NCI-H2196 treated with DMSO at 0.1 percent for 48 hours (cell line): ENCODE measurements at regions not wholly inside any gene's neighbourhood (a gene's known extent, or its start where the extent isn't known, plus 50 kb on each side); places are given as distances from the start of the nearest gene placed in this dataset.

Experiments used
- DNase-seq: peaks from one replicate; lab custom pipeline; 2025; ENCODE audit not compliant: unreplicated experiment; lab: John Stamatoyannopoulos, UW

- DNase-seq, result no peak
Observed at GRCh38 chr1:69413129-69413528, 154.6 kb upstream of the LRRC7 start.

GRCh38 chr1:69414574-69414973 lies 153.1 kb upstream of the LRRC7 start:
- no peak for DNase-seq

DNA sequence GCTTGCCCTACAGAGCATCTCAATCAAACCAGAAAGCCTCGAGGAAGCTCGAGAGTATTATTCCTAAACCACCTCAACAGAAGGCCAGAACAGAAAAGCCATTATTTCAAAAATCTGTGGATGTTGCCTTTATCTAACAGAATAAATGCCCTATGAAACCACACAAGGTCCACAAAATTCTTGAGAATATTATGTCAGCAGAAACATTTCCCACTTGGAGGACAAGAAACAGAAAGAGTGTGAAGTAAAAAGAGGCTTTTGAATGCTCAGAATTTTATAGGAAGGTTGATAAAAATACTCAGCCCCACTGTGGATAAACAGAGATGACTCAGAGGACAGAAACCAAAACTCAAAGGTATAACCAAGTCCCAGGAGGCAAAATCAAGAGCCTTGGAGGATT lies 146.4 kb upstream of the LRRC7 start:
- no peak for DNase-seq

- no peak for DNase-seq
Observed at GRCh38 chr1:69425871-69426270, 141.9 kb upstream of the LRRC7 start.

GRCh38 chr1:69426401-69426800 lies 141.3 kb upstream of the LRRC7 start:
- no peak for DNase-seq

GRCh38 chr1:69433073-69433472 lies 134.6 kb upstream of the LRRC7 start:
- no peak for DNase-seq

- DNase-seq, result no peak
Observed at GRCh38 chr1:69436151-69436550, 131.6 kb upstream of the LRRC7 start.

DNA sequence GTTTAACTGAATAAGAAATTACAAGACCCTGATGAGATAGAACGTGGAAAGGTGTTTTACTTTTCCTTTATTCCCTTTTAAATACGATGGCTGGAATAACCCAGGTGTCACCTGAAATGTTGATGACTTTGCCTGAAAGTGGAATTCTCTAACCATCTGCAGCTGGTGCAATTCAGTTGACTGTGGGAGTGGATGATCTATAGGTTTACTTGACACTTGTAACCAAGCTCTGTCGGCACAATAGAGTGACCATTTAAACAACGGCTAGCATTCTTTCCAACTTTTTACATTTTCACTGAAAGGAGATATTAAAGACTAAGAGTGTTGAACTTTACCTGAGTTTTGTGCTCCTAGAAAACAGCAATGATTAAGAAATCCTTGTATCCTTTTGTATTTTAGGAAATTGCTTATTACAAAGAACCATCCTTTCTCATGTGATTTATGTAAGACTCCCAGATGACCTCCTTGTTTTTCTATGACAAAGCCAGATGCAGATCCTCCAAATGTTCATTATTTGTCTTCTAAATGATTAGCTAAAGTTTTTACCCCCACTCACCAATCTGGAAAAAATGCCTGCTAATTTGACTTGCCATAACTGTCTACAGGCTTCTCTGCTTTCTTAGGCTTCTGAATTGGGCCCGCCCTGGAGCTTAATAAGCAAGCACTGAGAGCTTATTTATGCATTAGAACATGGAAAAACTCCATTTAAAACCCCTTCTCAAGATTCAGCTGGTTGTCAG lies 129.5 kb upstream of the LRRC7 start:
- DNase-seq, result no peak

GRCh38 chr1:69441496-69441895 lies 126.2 kb upstream of the LRRC7 start:
- no peak for DNase-seq

- no peak for DNase-seq
Observed at GRCh38 chr1:69451196-69451595, 116.5 kb upstream of the LRRC7 start.

- no peak for DNase-seq
Observed at GRCh38 chr1:69455718-69456117, 112.0 kb upstream of the LRRC7 start.

DNA sequence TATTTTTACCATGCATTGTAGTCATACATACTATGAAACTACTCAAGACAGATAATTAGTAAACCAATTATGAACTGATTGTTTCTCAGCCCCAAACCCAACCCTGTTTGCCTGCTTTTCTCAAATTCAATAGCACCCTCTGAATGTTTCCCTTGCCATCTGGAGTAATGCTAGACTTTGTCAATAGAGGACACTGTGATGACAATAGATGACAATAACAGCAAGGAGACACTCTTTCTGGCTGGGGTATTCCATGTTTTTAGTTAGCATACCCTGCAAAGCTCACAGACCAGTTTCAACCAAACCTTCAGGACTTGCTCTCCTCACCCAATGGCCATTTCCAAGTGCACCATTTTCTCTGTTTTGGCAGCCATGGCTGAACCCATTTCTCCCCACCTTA lies 108.5 kb upstream of the LRRC7 start:
- no peak for DNase-seq

DNA sequence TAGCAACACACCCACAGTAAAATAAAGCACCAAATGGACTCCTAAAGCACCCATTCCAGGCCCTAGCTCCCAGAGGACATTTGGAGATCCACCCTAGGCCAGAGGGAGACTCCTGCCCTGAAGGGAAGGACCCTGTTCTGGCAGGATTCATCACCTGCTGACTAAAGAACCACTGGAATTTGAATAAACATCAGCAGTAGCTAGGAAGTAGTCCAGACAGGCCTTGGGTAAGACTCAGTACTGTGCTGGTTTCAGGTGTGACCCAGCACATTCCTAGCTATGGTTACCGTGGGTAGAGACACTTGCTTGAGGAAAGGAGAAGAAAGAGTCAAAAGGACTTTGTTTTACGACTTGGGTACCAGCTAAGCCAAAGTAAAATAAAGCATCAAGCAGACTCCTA lies 92.7 kb upstream of the LRRC7 start:
- no peak for DNase-seq

DNA sequence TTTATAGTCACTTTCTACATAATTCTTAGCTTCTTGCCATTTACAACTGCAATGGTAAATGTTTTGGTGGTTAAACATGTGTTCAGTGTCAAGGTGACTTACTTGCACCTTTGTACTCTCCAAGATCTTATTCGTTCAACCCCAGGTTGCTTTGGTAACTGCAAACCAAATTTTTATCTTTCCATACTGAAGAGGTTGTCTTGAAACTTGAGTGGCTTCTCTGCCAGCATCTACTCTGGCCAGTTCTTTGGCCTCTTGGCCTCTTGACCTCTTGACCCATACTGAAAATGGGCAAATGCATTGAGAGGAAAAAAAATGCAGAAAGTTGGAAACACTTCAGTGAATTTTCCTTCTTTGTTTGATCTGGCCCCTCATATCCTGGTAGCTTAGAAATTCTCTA lies 88.0 kb upstream of the LRRC7 start:
- no peak for DNase-seq

- no peak for DNase-seq
Observed at GRCh38 chr1:69483246-69483645, 84.5 kb upstream of the LRRC7 start.

- no peak for DNase-seq
Observed at GRCh38 chr1:69485616-69486015, 82.1 kb upstream of the LRRC7 start.

DNA sequence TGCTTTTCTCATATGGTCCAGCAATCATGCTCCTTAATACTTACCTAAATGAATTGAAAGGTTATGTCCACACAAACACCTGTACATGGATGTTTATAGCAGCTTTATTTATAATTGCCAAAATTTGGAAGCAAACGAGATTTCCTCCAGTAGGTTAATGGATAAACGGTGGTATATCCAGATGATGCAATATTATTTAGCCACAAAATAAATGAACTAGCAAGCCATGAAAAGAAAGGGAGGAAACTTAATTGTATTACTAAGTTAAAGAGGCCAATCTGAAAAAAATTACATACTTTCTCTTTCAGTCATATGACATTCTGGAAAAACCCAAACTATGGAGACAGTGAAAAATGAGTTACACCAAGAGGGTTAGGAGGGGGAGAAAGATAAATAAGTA lies 76.3 kb upstream of the LRRC7 start:
- no peak for DNase-seq

DNA sequence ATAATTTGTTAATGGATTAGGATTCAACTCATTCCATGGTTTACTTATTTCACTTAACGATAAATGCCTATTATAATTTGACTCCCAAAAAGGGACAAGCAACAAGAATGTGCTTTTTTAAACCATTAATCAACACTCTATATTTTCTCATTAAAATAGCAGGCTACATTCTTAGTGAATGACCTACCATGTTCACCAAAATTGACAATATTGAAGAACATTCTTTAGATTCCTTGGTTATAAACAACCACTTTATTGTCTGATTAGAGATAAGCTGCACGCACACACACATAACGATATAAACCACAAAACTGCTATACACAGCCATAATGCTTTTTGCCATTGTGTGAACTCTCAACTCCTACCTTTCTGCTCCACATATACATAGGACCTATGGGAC lies 75.4 kb upstream of the LRRC7 start:
- no peak for DNase-seq

GRCh38 chr1:69494221-69494620 lies 73.5 kb upstream of the LRRC7 start:
- no peak for DNase-seq

GRCh38 chr1:69497441-69498221 lies 70.1 kb upstream of the LRRC7 start:
- no peak for DNase-seq

DNA sequence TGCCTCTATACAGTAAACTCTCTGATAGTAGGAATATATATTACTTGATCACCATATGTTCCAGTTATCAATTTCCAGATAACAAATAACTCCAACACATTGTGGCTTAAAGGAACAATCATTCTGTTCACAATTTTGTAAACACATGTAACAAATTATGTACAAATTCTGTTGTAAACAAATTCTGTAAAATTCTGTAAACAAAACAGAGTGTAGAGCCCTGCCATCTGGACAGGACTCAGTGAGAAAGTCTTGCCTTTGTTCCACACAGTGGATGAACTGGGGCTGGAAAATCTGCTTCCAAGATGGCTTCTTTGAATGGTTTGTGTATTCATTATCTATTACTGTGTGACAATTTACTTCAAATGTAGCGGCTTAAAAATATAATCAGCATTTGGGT lies 69.0 kb upstream of the LRRC7 start:
- DNase-seq, result no peak

DNA sequence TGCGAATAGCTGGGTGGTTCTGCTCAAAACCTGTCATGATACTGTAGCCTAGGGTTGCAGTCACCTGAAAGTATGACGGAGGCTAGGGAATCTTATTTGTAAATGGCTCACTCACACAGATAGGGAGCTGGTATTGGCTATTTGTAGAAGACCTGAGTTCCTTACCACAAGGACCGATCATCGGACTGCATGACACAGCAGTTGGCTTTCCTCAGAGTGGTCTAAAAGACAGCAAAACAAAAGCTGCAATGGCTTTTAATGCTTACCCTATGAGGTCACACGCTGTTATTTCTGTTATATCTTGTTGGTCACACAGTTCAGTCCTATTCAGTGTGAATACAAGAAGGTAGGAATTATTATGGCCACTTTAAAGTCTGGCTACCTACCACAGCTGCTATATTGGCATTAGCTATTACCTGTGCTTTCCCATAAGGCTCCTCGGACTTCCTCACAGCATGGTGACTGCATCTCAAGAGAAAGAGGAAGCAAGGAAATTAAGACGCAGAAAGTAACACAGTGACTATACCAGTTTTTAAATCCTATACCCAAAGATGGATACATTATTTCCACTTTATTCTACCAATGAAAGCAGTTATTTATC lies 68.4 kb upstream of the LRRC7 start:
- no peak for DNase-seq
